ENCODE measurements at regions not wholly inside any gene's neighbourhood (a gene's known extent, or its start where the extent isn't known, plus 50 kb on each side); places are given as distances from the start of the nearest gene placed in this dataset.
"Not testable (repeated sequence)": the region's sequence is repeated elsewhere in the genome, so short reads cannot be mapped to it uniquely, and the experiment has no call there.

DNA sequence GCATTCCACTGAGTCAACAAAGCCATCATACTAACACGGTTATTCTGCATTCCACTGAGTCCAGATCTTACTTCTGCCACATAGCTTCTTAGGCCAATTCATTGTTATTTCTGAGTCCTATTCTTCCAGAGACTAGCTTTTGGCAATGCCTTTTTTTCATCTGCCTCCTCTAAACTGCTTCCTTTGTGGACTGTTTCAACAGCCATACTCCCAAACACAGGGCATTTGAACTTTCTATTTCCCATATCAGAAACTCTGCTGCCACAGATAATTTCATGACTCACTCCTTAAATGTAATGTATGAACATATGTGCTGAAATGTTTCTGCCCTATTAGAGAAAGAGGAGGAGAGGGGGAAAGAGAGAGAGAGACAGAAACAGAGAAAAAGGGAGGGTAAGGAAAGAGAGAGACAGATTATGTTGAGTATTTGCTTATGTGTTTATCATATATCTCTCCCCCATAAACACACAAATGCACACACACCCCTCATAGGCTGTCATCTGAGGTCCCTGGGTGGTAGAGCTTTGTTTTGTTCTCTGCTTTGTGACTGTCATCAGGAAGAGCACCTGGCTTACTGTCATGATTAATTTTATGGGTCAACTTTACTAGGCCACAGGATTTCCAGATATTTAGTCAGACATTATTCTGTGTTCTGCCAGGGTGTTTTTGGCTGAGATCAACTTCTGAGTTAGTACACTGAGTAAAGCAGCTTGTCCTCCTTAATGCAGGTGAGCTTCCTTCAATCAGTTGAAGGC is 308.0 kb upstream of the KCND2 start:
- H3K27me3 Mint-ChIP-seq = no peaks in the 10 kb centered on the region
- no peaks in the 10 kb centered on the region for H3K4me1 Mint-ChIP-seq
- no peaks in the 10 kb centered on the region for H3K9me3 Mint-ChIP-seq
- H3K36me3 Mint-ChIP-seq = no peaks in the 10 kb centered on the region
- CTCF ChIA-PET = no interaction called here
- no peak overlapping the region for H3K27ac Mint-ChIP-seq
- DNase-seq = no peak
- H3K4me3 Mint-ChIP-seq = no peak overlapping the region

- Mint-ChIP-seq H3K36me3 (no peaks in the 10 kb centered on the region), H3K9me3 (no peaks in the 10 kb centered on the region), H3K27ac (no peak overlapping the region), H3K4me1 (no peaks in the 10 kb centered on the region), H3K4me3 (no peak overlapping the region), H3K27me3 (no peaks in the 10 kb centered on the region)
- CTCF ChIA-PET = no interaction called here
- DNase-seq = no peak
These were observed 305.8 kb upstream of the KCND2 start for GRCh38 chr7:119967221-119967620.

GRCh38 chr7:119968411-119968810 is 304.6 kb upstream of the KCND2 start:
- CTCF ChIA-PET, H3K27ac Mint-ChIP-seq, H3K4me1 Mint-ChIP-seq, DNase-seq, H3K36me3 Mint-ChIP-seq, H3K9me3 Mint-ChIP-seq, H3K4me3 Mint-ChIP-seq, H3K27me3 Mint-ChIP-seq: not testable (repeated sequence)

GRCh38 chr7:119969054-119969453 is 303.9 kb upstream of the KCND2 start:
- H3K36me3 Mint-ChIP-seq = no peaks in the 10 kb centered on the region
- H3K27ac Mint-ChIP-seq = no peak overlapping the region
- CTCF ChIA-PET = no interaction called here
- H3K9me3 Mint-ChIP-seq = no peaks in the 10 kb centered on the region
- H3K4me1 Mint-ChIP-seq = no peaks in the 10 kb centered on the region
- no peak for DNase-seq
- H3K27me3 Mint-ChIP-seq = no peaks in the 10 kb centered on the region
- no peak overlapping the region for H3K4me3 Mint-ChIP-seq

DNA sequence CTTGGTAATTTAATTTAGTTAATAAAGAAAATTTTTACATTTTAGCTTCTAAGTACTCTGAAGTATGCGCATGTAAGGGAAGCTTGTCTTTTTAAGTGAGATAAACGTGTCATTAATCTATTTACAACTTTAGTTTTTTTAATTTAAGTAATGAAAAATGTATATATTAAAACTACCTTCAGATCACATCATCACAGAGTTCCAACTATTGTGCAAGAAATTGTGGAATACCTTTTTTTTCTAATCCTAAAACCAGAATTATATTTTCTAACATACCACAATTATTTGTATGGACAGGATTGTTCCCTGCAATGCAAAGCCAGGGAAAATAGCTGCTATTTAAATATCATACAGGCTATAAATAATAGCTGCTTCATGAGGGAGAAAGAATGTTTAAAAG is 303.2 kb upstream of the KCND2 start:
- Mint-ChIP-seq H3K27me3 (no peaks in the 10 kb centered on the region), H3K9me3 (no peaks in the 10 kb centered on the region), H3K4me3 (no peak overlapping the region), H3K27ac (no peak overlapping the region), H3K4me1 (no peaks in the 10 kb centered on the region), H3K36me3 (no peaks in the 10 kb centered on the region)
- no peak for DNase-seq
- CTCF ChIA-PET = no interaction called here

- CTCF ChIA-PET = no interaction called here
- Mint-ChIP-seq H3K27me3 (no peaks in the 10 kb centered on the region), H3K27ac (no peak overlapping the region), H3K9me3 (no peaks in the 10 kb centered on the region), H3K4me3 (no peak overlapping the region), H3K4me1 (no peaks in the 10 kb centered on the region), H3K36me3 (no peaks in the 10 kb centered on the region)
- DNase-seq = no peak
These were observed 298.0 kb upstream of the KCND2 start for GRCh38 chr7:119974972-119975371.

- no peaks in the 10 kb centered on the region for H3K27me3 Mint-ChIP-seq
- no peak overlapping the region for H3K27ac Mint-ChIP-seq
- CTCF ChIA-PET = no interaction called here
- H3K9me3 Mint-ChIP-seq = peaks cover 10% of the 10 kb centered on the region
- H3K4me1 Mint-ChIP-seq = no peaks in the 10 kb centered on the region
- DNase-seq = no peak
- no peaks in the 10 kb centered on the region for H3K36me3 Mint-ChIP-seq
- no peak overlapping the region for H3K4me3 Mint-ChIP-seq
These were observed 290.1 kb upstream of the KCND2 start for GRCh38 chr7:119982884-119983283.

GRCh38 chr7:119983468-119983867 is 289.5 kb upstream of the KCND2 start:
- Mint-ChIP-seq H3K4me1 (no peaks in the 10 kb centered on the region), H3K4me3 (no peak overlapping the region), H3K9me3 (peaks cover 10% of the 10 kb centered on the region), H3K36me3 (no peaks in the 10 kb centered on the region), H3K27ac (no peak overlapping the region), H3K27me3 (no peaks in the 10 kb centered on the region)
- CTCF ChIA-PET = no interaction called here
- DNase-seq = no peak

DNA sequence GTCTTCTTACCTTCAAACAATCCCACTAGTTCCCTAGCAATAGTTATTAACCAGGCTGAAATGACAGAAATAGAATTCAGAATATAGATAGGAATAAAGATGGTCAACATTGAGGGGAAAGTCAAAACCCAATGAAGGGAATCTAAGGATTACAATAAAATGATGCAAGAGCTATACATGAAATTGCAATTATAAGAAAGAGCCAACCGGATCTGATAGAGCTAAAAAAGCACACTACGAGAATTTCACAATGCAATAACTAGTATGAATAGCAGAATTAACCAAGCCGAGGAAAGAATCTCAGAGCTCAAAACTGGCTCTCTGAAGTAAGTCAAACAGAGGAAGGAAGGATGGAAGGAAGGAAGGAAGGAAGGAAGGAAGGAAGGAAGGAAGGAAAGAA is 288.7 kb upstream of the KCND2 start:
- H3K4me1 Mint-ChIP-seq = no peaks in the 10 kb centered on the region
- CTCF ChIA-PET = no interaction called here
- peaks cover 10% of the 10 kb centered on the region for H3K9me3 Mint-ChIP-seq
- DNase-seq = no peak
- H3K4me3 Mint-ChIP-seq = no peak overlapping the region
- H3K27ac Mint-ChIP-seq = no peak overlapping the region
- H3K36me3 Mint-ChIP-seq = no peaks in the 10 kb centered on the region
- H3K27me3 Mint-ChIP-seq = no peaks in the 10 kb centered on the region

- Mint-ChIP-seq H3K36me3 (no peaks in the 10 kb centered on the region), H3K9me3 (peaks cover 9% of the 10 kb centered on the region), H3K4me3 (no peak overlapping the region), H3K4me1 (no peaks in the 10 kb centered on the region), H3K27ac (no peak overlapping the region), H3K27me3 (no peaks in the 10 kb centered on the region)
- no peak for DNase-seq
- CTCF ChIA-PET = no interaction called here
These were observed 284.6 kb upstream of the KCND2 start for GRCh38 chr7:119988401-119988800.

- Mint-ChIP-seq H3K36me3 (no peaks in the 10 kb centered on the region), H3K4me3 (no peak overlapping the region), H3K9me3 (peaks cover 6% of the 10 kb centered on the region), H3K27me3 (no peaks in the 10 kb centered on the region), H3K27ac (no peak overlapping the region), H3K4me1 (no peaks in the 10 kb centered on the region)
- CTCF ChIA-PET = no interaction called here
- DNase-seq = no peak
These were observed 278.0 kb upstream of the KCND2 start for GRCh38 chr7:119994928-119995327.

DNA sequence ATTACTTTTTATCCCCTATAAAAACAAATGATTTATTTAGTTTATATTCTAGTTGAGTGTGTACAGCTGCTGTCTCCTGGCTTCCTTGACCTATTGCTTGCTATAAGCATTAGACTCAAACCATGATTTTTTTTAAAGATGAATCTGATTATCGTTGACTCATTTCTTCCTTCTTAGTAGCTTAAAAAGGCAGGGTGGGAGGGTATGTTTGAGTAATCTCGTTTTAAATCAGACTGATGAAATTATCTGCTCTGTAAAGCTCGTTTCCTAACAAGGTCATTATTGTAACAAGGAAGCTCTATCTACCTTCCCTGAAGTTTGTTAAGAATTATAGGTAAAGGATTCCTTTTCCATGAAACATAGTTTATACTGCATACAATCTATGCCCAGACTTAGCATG is 276.3 kb upstream of the KCND2 start:
- Mint-ChIP-seq H3K9me3 (peaks cover 1% of the 10 kb centered on the region), H3K27ac (no peak overlapping the region), H3K4me1 (no peaks in the 10 kb centered on the region), H3K36me3 (no peaks in the 10 kb centered on the region), H3K27me3 (no peaks in the 10 kb centered on the region), H3K4me3 (no peak overlapping the region)
- no peak for DNase-seq
- CTCF ChIA-PET = no interaction called here

DNA sequence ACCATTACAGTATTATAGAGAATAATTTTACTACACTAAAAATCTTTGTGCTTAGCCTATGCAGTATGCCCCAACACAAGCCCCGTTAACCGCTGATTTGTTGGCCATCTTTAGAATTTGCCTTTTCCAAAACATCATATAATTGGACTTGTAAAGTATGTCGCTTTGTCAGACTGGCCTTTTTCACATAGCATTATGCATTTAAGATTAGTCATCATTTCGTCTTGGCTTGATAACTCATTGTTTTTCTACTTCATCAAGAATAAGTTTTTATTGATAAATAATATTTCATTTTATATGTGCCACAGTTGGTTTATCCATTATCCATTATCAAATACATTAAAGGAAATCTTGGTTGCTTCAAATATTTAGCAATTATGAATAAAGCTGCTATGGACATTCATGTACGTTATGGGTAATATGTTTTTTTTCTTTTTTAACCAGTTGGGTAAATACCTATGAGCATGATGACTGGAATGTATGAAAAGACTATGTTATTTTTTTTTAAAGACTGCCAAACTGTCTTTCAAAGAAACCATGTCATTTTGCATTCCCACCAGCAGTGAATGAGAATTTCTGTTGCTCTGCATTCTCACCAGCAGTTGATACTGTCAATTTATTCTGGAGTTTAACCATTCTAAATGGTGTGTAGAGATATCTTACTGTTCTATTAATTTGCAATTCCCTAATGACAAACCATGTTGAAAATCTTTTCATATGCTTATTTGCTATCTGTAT is 273.1 kb upstream of the KCND2 start:
- Mint-ChIP-seq H3K27ac (no peak overlapping the region), H3K4me3 (no peak overlapping the region), H3K36me3 (no peaks in the 10 kb centered on the region), H3K27me3 (no peaks in the 10 kb centered on the region), H3K9me3 (peaks cover 3% of the 10 kb centered on the region), H3K4me1 (no peaks in the 10 kb centered on the region)
- no peak for DNase-seq
- CTCF ChIA-PET = no interaction called here

DNA sequence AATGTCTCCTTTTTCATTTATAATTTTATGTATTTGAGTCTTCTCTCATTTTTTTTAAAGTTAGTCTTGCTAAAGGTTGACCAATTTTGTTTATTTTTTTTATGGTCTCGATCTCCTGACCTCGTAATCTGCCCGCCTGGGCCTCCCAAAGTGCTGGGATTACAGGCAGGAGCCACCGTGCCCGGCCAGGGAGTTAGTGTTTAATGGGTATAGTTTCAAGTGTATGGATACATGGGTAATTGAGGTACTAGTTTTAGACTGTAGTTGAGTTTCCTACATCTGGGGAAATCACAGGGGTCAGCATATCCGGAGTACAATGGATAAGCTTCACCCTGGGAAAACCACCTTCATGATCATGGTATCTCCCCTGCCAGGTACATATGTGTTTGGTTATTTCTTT is 267.3 kb upstream of the KCND2 start:
- no peaks in the 10 kb centered on the region for H3K4me1 Mint-ChIP-seq
- CTCF ChIA-PET = no interaction called here
- peaks cover 9% of the 10 kb centered on the region for H3K9me3 Mint-ChIP-seq
- H3K36me3 Mint-ChIP-seq = no peaks in the 10 kb centered on the region
- H3K4me3 Mint-ChIP-seq = no peak overlapping the region
- no peak for DNase-seq
- H3K27ac Mint-ChIP-seq = no peak overlapping the region
- no peaks in the 10 kb centered on the region for H3K27me3 Mint-ChIP-seq

DNA sequence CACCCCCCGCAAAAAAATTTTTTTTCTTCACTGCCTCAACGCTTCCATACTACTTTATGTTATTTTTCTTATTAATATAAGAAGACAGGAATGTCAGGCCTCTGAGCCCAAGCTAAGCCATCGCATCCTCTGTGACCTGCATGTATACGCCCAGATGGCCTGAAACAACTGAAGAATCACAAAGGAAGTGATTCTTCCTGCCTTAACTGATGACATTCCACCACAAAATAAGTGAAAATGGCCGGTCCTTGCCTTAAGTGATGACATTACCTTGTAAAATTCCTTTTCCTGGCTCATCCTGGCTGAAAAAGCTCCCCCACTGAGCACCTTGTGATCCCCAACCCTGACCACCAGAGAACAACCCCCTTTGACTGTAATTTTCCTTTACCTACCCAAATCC is 258.7 kb upstream of the KCND2 start:
- CTCF ChIA-PET, H3K4me3 Mint-ChIP-seq, H3K36me3 Mint-ChIP-seq, H3K4me1 Mint-ChIP-seq, DNase-seq, H3K27me3 Mint-ChIP-seq, H3K27ac Mint-ChIP-seq: not testable (repeated sequence)
- peaks cover 11% of the 10 kb centered on the region for H3K9me3 Mint-ChIP-seq

Measured in activated naive CD4-positive, alpha-beta T cell treated with anti-CD3 and anti-CD28 coated beads, Interleukin-2, amount 10 ng/mL, durations not matched to agents 7 days and 5 days (primary cell).